DND-41 (cell line): ENCODE measurements at regions not wholly inside any gene's neighbourhood (a gene's known extent, or its start where the extent isn't known, plus 50 kb on each side); places are given as distances from the start of the nearest gene placed in this dataset.

Experiments used
- CTCF ChIP-seq: IDR thresholded peaks from 2 replicates; pipeline ENCODE4 v1.5.1; 2012; ENCODE audit warnings: borderline replicate concordance, low read length, moderate library complexity, mild to moderate bottlenecking; ENCODE audit not compliant: poor library complexity, severe bottlenecking; ENCODE audit errors: extremely low read depth
- EZH2 ChIP-seq: IDR thresholded peaks from 3 replicates; pipeline ENCODE4 v1.6.1; 2012; ENCODE audit warnings: borderline replicate concordance, low read depth, mild to moderate bottlenecking, moderate library complexity, low read length, inconsistent platforms; ENCODE audit not compliant: severe bottlenecking

DNA sequence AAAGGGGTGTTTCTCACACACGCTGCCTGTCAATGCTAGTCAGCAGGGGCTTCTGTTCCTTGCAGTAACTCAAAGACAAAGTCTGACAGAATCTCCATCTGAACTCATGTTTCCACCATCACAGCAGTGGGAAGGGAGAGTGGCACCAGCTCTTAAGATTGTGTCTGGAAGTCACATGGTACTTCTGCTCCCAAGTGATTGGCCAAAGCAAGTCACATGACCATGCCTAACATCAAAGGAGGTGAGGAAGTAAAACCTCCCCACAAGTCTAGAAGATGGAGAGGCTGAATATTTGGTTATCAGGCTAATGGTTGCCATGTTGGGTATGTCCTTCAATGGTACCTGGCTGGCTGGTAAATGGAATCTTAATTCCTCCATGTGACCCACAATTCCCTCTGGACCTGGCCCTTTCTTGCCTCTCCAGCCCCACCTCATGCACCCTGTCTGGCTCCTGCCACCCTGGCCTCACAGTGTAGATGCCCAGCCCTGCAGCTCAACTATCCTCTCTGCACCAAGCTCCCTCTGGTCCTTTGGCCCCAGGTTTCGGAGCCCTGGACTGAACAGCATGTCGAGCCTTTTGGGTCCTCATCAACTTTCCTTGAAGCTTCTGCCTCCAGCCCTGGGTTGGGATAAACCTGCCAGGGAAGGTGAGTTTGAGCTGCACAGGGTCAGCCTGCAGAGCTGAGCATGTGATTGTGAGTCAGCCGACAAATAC lies 51.0 kb upstream of the PMEPA1 start:
- no peak for TF ChIP-seq CTCF
- no peak for TF ChIP-seq EZH2
